KMS-11 (cell line): ENCODE measurements at regions not wholly inside any gene's neighbourhood (a gene's known extent, or its start where the extent isn't known, plus 50 kb on each side); places are given as distances from the start of the nearest gene placed in this dataset.

Source experiments
- H2AFZ ChIP-seq: fragments of 200-600 bp; sonication (generic); 2 replicates; pipeline ENCODE4 v1.6.1; 2016; ENCODE audit warnings: antibody characterized with exemption, mixed run types, low read depth
- H3K27ac ChIP-seq: fragments of 200-600 bp; sonication (generic); 2 replicates; pipeline ENCODE4 v1.6.1; 2016; ENCODE audit warnings: mild to moderate bottlenecking, mixed run types
- H3K27me3 ChIP-seq: fragments of 200-600 bp; sonication (generic); 2 replicates; pipeline ENCODE4 v1.6.1; 2017; ENCODE audit warnings: mild to moderate bottlenecking, low read depth, mixed run types, moderate library complexity; ENCODE audit not compliant: insufficient read depth
- H3K36me3 ChIP-seq: fragments of 200-600 bp; sonication (generic); 2 replicates; pipeline ENCODE4 v1.6.1; 2017; ENCODE audit warnings: mild to moderate bottlenecking, mixed run types; ENCODE audit not compliant: insufficient read depth
- H3K4me1 ChIP-seq: fragments of 200-600 bp; sonication (generic); 2 replicates; pipeline ENCODE4 v1.6.1; 2016; ENCODE audit warnings: mild to moderate bottlenecking, low read depth, mixed run types; ENCODE audit not compliant: poor library complexity, severe bottlenecking
- H3K4me2 ChIP-seq: fragments of 200-600 bp; sonication (generic); 2 replicates; pipeline ENCODE4 v1.7.0; 2016; ENCODE audit warnings: mild to moderate bottlenecking, mixed run types
- H3K4me3 ChIP-seq: fragments of 200-600 bp; sonication (generic); IDR thresholded peaks from 2 replicates; pipeline ENCODE4 v1.6.1; 2017; ENCODE audit warnings: low read depth, low read length, mixed read lengths; ENCODE audit not compliant: insufficient read depth
- H3K79me2 ChIP-seq: fragments of 200-600 bp; sonication (generic); 2 replicates; pipeline ENCODE4 v1.6.1; 2016; ENCODE audit warnings: low read depth, mixed run types; ENCODE audit not compliant: insufficient read depth
- H3K9ac ChIP-seq: fragments of 200-600 bp; sonication (generic); 2 replicates; pipeline ENCODE4 v1.6.1; 2016; ENCODE audit warnings: mild to moderate bottlenecking, mixed run types
- H4K20me1 ChIP-seq: fragments of 200-600 bp; sonication (generic); 2 replicates; pipeline ENCODE4 v1.6.1; 2016; ENCODE audit warnings: mild to moderate bottlenecking, mixed run types; ENCODE audit not compliant: insufficient read depth
- TF ChIP-seq, protein P1 (sequence below): fragments of 200-600 bp; sonication (generic); conservative IDR thresholded peaks from 2 replicates; pipeline ENCODE4 v1.6.1; 2017; ENCODE audit warnings: low read depth, mild to moderate bottlenecking, antibody characterized with exemption, low read length, moderate library complexity, mixed read lengths

DNA sequence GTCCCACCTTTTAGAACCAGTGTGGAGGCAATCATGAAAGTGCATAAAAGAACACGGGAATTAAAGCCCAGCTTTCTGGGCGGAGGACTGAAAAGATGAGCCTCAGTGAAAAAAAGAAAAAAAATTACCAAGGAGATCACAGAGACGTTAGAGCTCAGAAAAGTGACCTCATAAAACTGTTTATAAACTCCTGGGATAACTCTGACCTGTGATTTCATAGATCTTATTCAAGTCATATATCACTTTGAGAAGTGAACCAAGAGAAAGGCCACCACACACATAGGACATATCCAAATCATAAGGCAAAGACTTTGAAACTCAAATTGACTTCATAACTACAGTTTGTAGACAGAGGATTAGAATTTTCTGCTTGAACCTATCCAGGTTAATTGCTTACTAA lies 90.1 kb downstream of the KCNJ2 start:
- no peak overlapping the region for H3K4me3 ChIP-seq
- no peaks in the 10 kb centered on the region for H4K20me1 ChIP-seq
- H3K4me1 ChIP-seq = no peaks in the 10 kb centered on the region
- no peaks in the 10 kb centered on the region for H3K79me2 ChIP-seq
- H3K4me2 ChIP-seq = no peak overlapping the region
- no peak overlapping the region for H3K9ac ChIP-seq
- no peaks in the 10 kb centered on the region for H3K36me3 ChIP-seq
- H3K27ac ChIP-seq = no peak overlapping the region
- TF ChIP-seq, protein P1, sequence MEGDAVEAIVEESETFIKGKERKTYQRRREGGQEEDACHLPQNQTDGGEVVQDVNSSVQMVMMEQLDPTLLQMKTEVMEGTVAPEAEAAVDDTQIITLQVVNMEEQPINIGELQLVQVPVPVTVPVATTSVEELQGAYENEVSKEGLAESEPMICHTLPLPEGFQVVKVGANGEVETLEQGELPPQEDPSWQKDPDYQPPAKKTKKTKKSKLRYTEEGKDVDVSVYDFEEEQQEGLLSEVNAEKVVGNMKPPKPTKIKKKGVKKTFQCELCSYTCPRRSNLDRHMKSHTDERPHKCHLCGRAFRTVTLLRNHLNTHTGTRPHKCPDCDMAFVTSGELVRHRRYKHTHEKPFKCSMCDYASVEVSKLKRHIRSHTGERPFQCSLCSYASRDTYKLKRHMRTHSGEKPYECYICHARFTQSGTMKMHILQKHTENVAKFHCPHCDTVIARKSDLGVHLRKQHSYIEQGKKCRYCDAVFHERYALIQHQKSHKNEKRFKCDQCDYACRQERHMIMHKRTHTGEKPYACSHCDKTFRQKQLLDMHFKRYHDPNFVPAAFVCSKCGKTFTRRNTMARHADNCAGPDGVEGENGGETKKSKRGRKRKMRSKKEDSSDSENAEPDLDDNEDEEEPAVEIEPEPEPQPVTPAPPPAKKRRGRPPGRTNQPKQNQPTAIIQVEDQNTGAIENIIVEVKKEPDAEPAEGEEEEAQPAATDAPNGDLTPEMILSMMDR = no peak
- no peak overlapping the region for H2AFZ ChIP-seq
- no peaks in the 10 kb centered on the region for H3K27me3 ChIP-seq

DNA sequence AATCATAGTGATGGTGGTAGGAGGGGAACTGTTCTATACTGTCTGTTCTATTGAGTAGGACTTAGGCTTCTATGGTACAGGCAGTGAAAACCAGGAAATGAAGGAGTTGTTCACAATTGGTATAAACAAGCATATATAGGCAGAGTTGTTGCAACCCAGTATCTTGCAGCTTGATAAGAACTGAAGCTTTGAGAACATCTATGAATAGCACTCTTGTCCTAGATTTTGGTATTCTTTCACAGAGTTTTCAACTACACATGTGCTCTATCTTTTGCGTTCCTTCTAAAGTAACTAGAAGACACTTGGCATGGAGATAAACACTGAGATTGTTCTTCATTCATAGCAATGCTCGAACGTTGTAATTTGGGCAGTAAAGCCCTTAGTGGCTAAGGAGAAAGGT lies 91.8 kb downstream of the KCNJ2 start:
- H3K4me1 ChIP-seq = no peaks in the 10 kb centered on the region
- H3K27ac ChIP-seq = no peak overlapping the region
- H3K27me3 ChIP-seq = no peaks in the 10 kb centered on the region
- H3K9ac ChIP-seq = no peak overlapping the region
- H3K36me3 ChIP-seq = no peaks in the 10 kb centered on the region
- no peak overlapping the region for H2AFZ ChIP-seq
- no peak overlapping the region for H3K4me2 ChIP-seq
- H3K4me3 ChIP-seq = no peak overlapping the region
- no peaks in the 10 kb centered on the region for H4K20me1 ChIP-seq
- TF ChIP-seq, protein P1 = no peak
- H3K79me2 ChIP-seq = no peaks in the 10 kb centered on the region

DNA sequence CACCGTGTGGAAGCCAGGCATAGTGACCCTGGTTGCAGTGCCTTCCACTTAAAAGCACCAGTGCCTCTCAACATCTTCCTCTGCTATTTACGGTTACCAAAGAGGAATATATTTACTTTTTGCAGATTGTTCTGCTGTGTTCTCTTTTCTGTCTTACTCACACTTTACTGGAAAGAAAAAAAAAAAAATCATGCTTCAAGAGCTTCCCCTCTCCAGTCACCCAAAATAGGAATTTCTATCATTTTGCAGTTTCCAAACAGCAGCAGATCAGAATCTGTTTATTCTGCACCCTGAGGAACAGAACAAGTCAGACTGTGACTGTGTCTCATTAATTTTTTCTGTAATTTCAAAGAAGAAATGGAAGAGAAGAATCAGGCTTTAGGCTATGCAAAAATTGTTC lies 96.1 kb downstream of the KCNJ2 start:
- TF ChIP-seq, protein P1 = no peak
- Histone ChIP-seq H3K9ac (no peak overlapping the region), H3K79me2 (no peaks in the 10 kb centered on the region), H4K20me1 (no peaks in the 10 kb centered on the region), H3K4me3 (no peak overlapping the region), H3K27ac (no peak overlapping the region), H3K36me3 (no peaks in the 10 kb centered on the region), H2AFZ (no peak overlapping the region), H3K27me3 (no peaks in the 10 kb centered on the region), H3K4me1 (no peaks in the 10 kb centered on the region), H3K4me2 (no peak overlapping the region)

DNA sequence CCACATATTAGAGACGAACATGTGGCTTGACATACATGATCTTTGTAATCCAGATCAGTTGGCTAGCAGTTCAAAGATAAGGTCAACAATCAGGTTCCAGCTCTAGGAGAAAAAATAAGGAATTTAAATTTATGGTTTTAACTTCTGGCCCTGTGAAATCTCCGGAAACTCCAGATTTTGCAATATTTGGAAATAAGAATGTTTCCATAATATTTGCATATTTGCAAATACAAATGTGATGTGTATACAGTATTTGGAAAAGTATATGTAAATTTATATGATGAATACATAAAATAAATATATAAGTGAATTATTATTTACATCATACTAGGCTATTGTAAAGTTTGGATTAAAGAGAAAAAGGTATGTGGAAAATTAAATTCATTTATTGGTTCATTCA lies 97.1 kb downstream of the KCNJ2 start:
- Histone ChIP-seq H3K79me2 (no peaks in the 10 kb centered on the region), H3K27ac (no peak overlapping the region), H3K4me2 (no peak overlapping the region), H3K4me1 (no peaks in the 10 kb centered on the region), H3K4me3 (no peak overlapping the region), H3K9ac (no peak overlapping the region), H2AFZ (no peak overlapping the region), H3K27me3 (no peaks in the 10 kb centered on the region), H3K36me3 (no peaks in the 10 kb centered on the region), H4K20me1 (no peaks in the 10 kb centered on the region)
- TF ChIP-seq, protein P1 = no peak

DNA sequence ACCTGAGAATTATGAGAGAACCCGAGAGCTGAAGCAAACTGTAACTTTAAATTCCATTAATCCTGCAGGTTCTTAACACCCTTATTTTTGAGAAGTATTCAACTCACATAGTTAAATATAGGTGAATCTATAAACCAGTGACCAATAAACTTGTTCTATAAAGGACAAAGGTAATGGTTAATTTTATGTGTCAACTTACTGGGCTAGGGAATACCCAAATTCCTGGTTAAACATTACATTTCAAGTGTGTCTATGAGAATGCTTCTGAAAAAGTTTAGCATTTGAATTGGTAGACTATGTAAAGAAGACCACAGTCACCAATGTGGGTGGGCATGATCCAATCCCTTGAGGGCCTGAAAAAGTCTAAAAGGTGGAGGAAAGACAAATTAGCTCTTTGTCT lies 99.1 kb downstream of the KCNJ2 start:
- Histone ChIP-seq H2AFZ (no peak overlapping the region), H3K27ac (no peak overlapping the region), H3K27me3 (no peaks in the 10 kb centered on the region), H3K79me2 (no peaks in the 10 kb centered on the region), H4K20me1 (no peaks in the 10 kb centered on the region), H3K36me3 (no peaks in the 10 kb centered on the region), H3K9ac (no peak overlapping the region), H3K4me1 (no peaks in the 10 kb centered on the region), H3K4me2 (no peak overlapping the region), H3K4me3 (no peak overlapping the region)
- TF ChIP-seq, protein P1 = no peak
